Gastrocnemius medialis (tissue), 4 donors: ENCODE measurements at regions not wholly inside any gene's neighbourhood (a gene's known extent, or its start where the extent isn't known, plus 50 kb on each side); places are given as distances from the start of the nearest gene placed in this dataset.

Experiments used
- ATAC-seq, 2 donors: fragments of 150-250 bp; one replicate each; pipeline ENCODE4 v1.9.1; 2016
- DNase-seq, 2 donors: peaks; one replicate each; pipeline ENCODE4 v3.0.0-alpha.2; 2019
- H3K27ac ChIP-seq, 4 donors: fragments of 200-600 bp; sonication (generic); 1 replicate in 1 of 4; 2 replicates in 3 of 4; pipeline ENCODE4 v1.5.1; 2016 to 2018; ENCODE audit warnings: mild to moderate bottlenecking in 2 of 4, moderate library complexity in 1 of 4
- H3K27me3 ChIP-seq, 3 donors: fragments of 200-600 bp; sonication (generic) in 2 of 3; 1 replicate in 1 of 3; 2 replicates in 2 of 3; pipeline versions ENCODE4 v1.5.1 to v1.6.0; 2016 to 2019; ENCODE audit warnings: mild to moderate bottlenecking in 1 of 3, moderate library complexity in 1 of 3
- H3K36me3 ChIP-seq, 2 donors: fragments of 200-600 bp; sonication (generic) in 1 of 2; one replicate each; pipeline ENCODE4 v1.5.1; 2017 to 2018
- H3K4me1 ChIP-seq, 2 donors: fragments of 200-600 bp; sonication (generic) in 1 of 2; one replicate each; pipeline ENCODE4 v1.5.1; 2016 to 2017; ENCODE audit warnings: mild to moderate bottlenecking in 2 of 2
- H3K4me3 ChIP-seq, 4 donors: fragments of 200-600 bp; sonication (generic) in 3 of 4; 1 replicate in 1 of 4; 2 replicates in 3 of 4; pipeline ENCODE4 v1.5.1; 2016 to 2019; ENCODE audit warnings: mild to moderate bottlenecking in 2 of 4
- H3K9me3 ChIP-seq, 3 donors: fragments of 200-600 bp; sonication (generic) in 2 of 3; 1 replicate in 1 of 3; 2 replicates in 2 of 3; pipeline ENCODE4 v1.5.1; 2016 to 2019
- POLR2A ChIP-seq, 2 donors: fragments of 450-650 bp; IDR thresholded peaks; one replicate each; pipeline ENCODE4 v1.6.1; 2017; ENCODE audit warnings: antibody characterized with exemption in 2 of 2, mild to moderate bottlenecking in 2 of 2, moderate library complexity in 2 of 2
- in situ Hi-C, 4 donors: fragments of 200-750 bp; cut with MboI; loops; one replicate each; pipeline versions ENCODE4 v1.15.0 to v1.8.0; 2017; ENCODE audit warnings: low sequenced_read_pairs in 4 of 4
- intact Hi-C: fragments of 100-400 bp; cut with DNase I; formaldehyde crosslinking; loops from one replicate; pipeline ENCODE4 v1.15.1; 2023; ENCODE audit warnings: low total_unique reads
- TF ChIP-seq, protein P1 (sequence below), 5 experiments: fragments of 450-650 bp in 3 of 5; fragments of 200-600 bp in 2 of 5; sonication (generic) in 2 of 5; IDR thresholded peaks in 4 of 5; conservative IDR thresholded peaks in 1 of 5; 1 replicate in 4 of 5; 2 replicates in 1 of 5; pipeline ENCODE4 v1.5.1; 2016 to 2019; ENCODE audit warnings: antibody characterized with exemption in 5 of 5, mild to moderate bottlenecking in 3 of 5, moderate library complexity in 3 of 5

DNA sequence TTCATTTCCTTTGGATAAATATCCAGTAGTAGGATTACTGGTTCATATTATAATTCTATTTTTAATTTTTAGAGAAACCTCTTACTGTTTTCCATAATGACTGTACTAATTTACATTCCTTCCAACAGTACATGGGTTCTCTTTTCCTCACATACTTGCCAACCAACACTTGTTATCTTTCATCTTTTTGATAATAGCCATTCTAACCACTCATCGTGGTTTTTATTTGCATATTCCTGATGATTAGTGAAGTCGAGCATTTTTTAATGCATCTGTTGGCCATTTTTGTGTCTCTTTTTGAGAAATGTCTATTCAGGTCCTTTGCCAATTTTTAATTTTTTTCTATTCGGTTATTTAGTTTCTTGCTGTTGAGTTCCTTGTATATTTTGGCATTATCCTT lies 457.7 kb upstream of the PDE3A start:
- TF ChIP-seq, protein P1, sequence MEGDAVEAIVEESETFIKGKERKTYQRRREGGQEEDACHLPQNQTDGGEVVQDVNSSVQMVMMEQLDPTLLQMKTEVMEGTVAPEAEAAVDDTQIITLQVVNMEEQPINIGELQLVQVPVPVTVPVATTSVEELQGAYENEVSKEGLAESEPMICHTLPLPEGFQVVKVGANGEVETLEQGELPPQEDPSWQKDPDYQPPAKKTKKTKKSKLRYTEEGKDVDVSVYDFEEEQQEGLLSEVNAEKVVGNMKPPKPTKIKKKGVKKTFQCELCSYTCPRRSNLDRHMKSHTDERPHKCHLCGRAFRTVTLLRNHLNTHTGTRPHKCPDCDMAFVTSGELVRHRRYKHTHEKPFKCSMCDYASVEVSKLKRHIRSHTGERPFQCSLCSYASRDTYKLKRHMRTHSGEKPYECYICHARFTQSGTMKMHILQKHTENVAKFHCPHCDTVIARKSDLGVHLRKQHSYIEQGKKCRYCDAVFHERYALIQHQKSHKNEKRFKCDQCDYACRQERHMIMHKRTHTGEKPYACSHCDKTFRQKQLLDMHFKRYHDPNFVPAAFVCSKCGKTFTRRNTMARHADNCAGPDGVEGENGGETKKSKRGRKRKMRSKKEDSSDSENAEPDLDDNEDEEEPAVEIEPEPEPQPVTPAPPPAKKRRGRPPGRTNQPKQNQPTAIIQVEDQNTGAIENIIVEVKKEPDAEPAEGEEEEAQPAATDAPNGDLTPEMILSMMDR (IDR thresholded peaks at IDR 0.05 in 4 of 5, conservative IDR thresholded peaks at IDR 0.05 in 1 of 5) = no peak
- no peak for TF ChIP-seq POLR2A (IDR thresholded peaks at IDR 0.05)
- in situ Hi-C loops (loop anchor here in 2 of 4 donors (25.0 kb wide), 3 partner anchors 452 to 702 kb away; partner anchors contain the start of gene PDE3A (in 1 of the 2)), intact Hi-C loops (no loop called here)
- Histone ChIP-seq H3K27ac (no peak overlapping the region), H3K27me3 (no peaks in the 10 kb centered on the region), H3K4me1 (no peaks in the 10 kb centered on the region), H3K36me3 (no peaks in the 10 kb centered on the region), H3K9me3 (no peaks in the 10 kb centered on the region), H3K4me3 (no peak overlapping the region)
- ATAC-seq = no peak
- no peak for DNase-seq

- ATAC-seq (no peak), DNase-seq (no peak)
- Histone ChIP-seq H3K9me3 (no peaks in the 10 kb centered on the region), H3K27me3 (no peaks in the 10 kb centered on the region), H3K27ac (no peak overlapping the region), H3K4me1 (peaks cover 0 to 6% of the 10 kb centered on the region in 2 donors), H3K36me3 (no peaks in the 10 kb centered on the region), H3K4me3 (no peak overlapping the region)
- intact Hi-C loops = no loop called here
- no peak for TF ChIP-seq POLR2A (IDR thresholded peaks at IDR 0.05)
- TF ChIP-seq, protein P1 (IDR thresholded peaks at IDR 0.05 in 4 of 5, conservative IDR thresholded peaks at IDR 0.05 in 1 of 5) = no peak
- in situ Hi-C loops = loop anchor here in 2 of 4 donors (25.0 kb wide), 3 partner anchors 449 to 699 kb away; partner anchors contain the start of gene PDE3A (in 1 of the 2)
These were observed 455.3 kb upstream of the PDE3A start for GRCh38 chr12:19912991-19913390.

DNA sequence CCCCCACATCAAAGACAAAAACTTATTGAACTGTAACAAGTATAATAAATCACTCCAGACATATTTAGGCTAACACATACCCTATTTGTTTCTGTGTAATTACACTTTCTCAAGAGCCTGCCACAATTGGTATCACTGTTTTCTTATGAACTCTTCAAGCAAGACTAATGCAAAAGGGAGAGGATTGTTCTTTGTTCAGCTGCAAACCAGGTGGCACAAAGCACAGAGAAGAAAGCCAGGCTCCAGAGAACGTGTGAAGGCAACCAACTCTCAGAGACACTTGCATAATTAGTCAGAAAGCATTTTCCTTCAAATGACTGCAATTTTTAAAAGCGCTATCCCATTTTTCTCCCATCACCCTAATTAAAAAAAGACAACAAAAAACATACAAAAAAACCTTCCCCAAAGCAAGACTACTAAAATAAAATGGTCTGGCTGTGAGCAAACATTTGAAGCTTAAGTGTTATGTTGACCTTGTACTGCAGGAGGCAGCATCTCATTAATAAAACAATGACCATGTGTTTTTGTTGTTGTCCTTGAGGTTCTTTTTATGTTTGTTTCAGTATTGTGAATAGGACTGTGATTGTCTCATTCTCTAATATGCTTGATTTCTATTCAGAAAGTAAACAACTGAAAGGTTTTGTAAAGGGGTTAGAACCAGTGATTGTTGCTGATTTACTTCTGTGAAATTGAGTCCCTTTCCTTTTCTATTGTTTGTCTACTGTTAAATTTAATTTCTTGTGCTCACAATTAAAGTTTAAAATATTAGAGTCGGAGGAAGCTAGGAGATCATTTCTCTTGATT lies 452.7 kb upstream of the PDE3A start:
- no peak for DNase-seq
- intact Hi-C loops = loop anchor here (2.0 to 5.0 kb wide), 2 partner anchors 461 to 687 kb away; no protein-coding TSS in a partner anchor
- ATAC-seq = no peak
- no peaks in the 10 kb centered on the region for H3K27me3 ChIP-seq
- no peak overlapping the region for H3K27ac ChIP-seq
- no peak overlapping the region for H3K4me3 ChIP-seq
- no peaks in the 10 kb centered on the region for H3K36me3 ChIP-seq
- H3K4me1 ChIP-seq = peaks cover 0 to 6% of the 10 kb centered on the region in 2 donors
- in situ Hi-C loops = loop anchor here in 2 of 4 donors (25.0 kb wide), 3 partner anchors 447 to 697 kb away; partner anchors contain the start of gene PDE3A (in 1 of the 2)
- H3K9me3 ChIP-seq = no peaks in the 10 kb centered on the region
- TF ChIP-seq POLR2A (IDR thresholded peaks at IDR 0.05) = no peak
- TF ChIP-seq, protein P1 (IDR thresholded peaks at IDR 0.05 in 4 of 5, conservative IDR thresholded peaks at IDR 0.05 in 1 of 5) = peak; percentile 26 to 48 (median 42)

DNA sequence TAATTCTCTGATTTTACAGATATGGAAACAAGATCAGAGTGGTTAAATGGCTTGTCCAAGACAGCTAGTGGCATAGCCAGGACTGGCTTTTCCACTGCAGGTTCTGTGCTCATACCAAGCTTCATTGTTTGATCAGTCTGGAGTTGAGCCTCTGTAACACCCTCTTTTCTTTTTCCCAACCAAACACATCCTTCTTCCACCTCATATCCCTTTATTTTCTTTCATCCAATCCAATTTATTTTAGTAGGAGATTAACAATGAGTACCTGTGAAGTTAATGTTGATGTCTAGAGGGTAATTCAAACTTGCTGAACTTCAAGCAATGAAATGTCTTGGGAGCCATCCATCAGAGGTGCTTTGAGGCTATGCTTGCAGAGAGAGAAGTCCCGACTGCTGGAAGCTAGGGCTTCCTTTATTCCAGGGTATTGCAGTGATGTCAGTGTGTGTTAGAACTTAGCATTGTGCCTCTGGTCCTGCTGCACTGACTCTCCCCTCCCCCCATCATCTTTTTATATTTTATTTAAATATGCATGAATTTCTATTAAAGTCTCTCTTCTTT lies 452.1 kb upstream of the PDE3A start:
- Histone ChIP-seq H3K4me3 (no peak overlapping the region), H3K4me1 (peaks cover 0 to 6% of the 10 kb centered on the region in 2 donors), H3K9me3 (no peaks in the 10 kb centered on the region), H3K36me3 (no peaks in the 10 kb centered on the region), H3K27me3 (no peaks in the 10 kb centered on the region), H3K27ac (no peak overlapping the region)
- ATAC-seq (no peak), DNase-seq (no peak)
- in situ Hi-C loops (loop anchor here in 2 of 4 donors (25.0 kb wide), 3 partner anchors 446 to 696 kb away; partner anchors contain the start of gene PDE3A (in 1 of the 2)), intact Hi-C loops (loop anchor here (5.0 kb wide), 1 partner anchor 686 kb away; no protein-coding TSS in a partner anchor)
- no peak for TF ChIP-seq POLR2A (IDR thresholded peaks at IDR 0.05)
- TF ChIP-seq, protein P1 (IDR thresholded peaks at IDR 0.05 in 4 of 5, conservative IDR thresholded peaks at IDR 0.05 in 1 of 5) = no peak
